Smooth muscle cell (in vitro differentiated cells): ENCODE measurements at regions not wholly inside any gene's neighbourhood (a gene's known extent, or its start where the extent isn't known, plus 50 kb on each side); places are given as distances from the start of the nearest gene placed in this dataset.

Experiments
- DNase-seq: peaks from one replicate; lab custom pipeline; 2025; ENCODE audit not compliant: unreplicated experiment; lab: John Stamatoyannopoulos, UW
- H2AFZ ChIP-seq: fragments of 200-600 bp; sonication (generic); 2 replicates; pipeline ENCODE4 v1.6.0; 2016; ENCODE audit warnings: antibody characterized with exemption, low read depth, mild to moderate bottlenecking
- H3F3A ChIP-seq: fragments of 200-600 bp; sonication (generic); 2 replicates; pipeline ENCODE4 v1.6.0; 2017; ENCODE audit warnings: antibody characterized with exemption, low read depth
- H3K27ac ChIP-seq: fragments of 200-600 bp; sonication (generic); 2 replicates; pipeline ENCODE4 v1.5.1; 2016; ENCODE audit warnings: low read depth, mild to moderate bottlenecking
- H3K27me3 ChIP-seq: fragments of 200-600 bp; sonication (generic); 2 replicates; pipeline ENCODE4 v1.6.1; 2016; ENCODE audit warnings: low read depth, mild to moderate bottlenecking
- H3K36me3 ChIP-seq: fragments of 200-600 bp; sonication (generic); 2 replicates; pipeline ENCODE4 v1.5.1; 2016; ENCODE audit warnings: low read depth
- H3K4me1 ChIP-seq: fragments of 200-600 bp; sonication (generic); 2 replicates; pipeline ENCODE4 v1.5.1; 2016; ENCODE audit warnings: low read depth
- H3K4me2 ChIP-seq: fragments of 200-600 bp; sonication (generic); 2 replicates; pipeline ENCODE4 v1.6.0; 2016; ENCODE audit warnings: mild to moderate bottlenecking
- H3K4me3 ChIP-seq: fragments of 200-600 bp; sonication (generic); 2 replicates; pipeline ENCODE4 v1.5.1; 2016; ENCODE audit warnings: mild to moderate bottlenecking
- H3K79me2 ChIP-seq: fragments of 200-600 bp; sonication (generic); 2 replicates; pipeline ENCODE4 v1.6.0; 2016; ENCODE audit warnings: low read depth, mild to moderate bottlenecking
- H3K9ac ChIP-seq: fragments of 200-600 bp; sonication (generic); 2 replicates; pipeline ENCODE4 v1.6.0; 2016; ENCODE audit warnings: low read depth
- H3K9me3 ChIP-seq: fragments of 200-600 bp; sonication (generic); replicated peaks from 2 replicates; pipeline ENCODE4 v1.5.1; 2016; ENCODE audit warnings: low read depth
- H4K20me1 ChIP-seq: fragments of 200-600 bp; sonication (generic); 2 replicates; pipeline ENCODE4 v1.6.0; 2016; ENCODE audit warnings: low read depth
- CTCF ChIP-seq: fragments of 200-600 bp; sonication (generic); IDR thresholded peaks from 2 replicates; pipeline ENCODE4 v1.5.1; 2017; ENCODE audit warnings: borderline replicate concordance, mild to moderate bottlenecking, antibody characterized with exemption; ENCODE audit not compliant: insufficient read depth, poor library complexity, severe bottlenecking
- WGBS: methylation state at CpG from one replicate; pipeline ENCODE4 v1.1.7; 2016; ENCODE audit warnings: low lambda C conversion rate; 5-methylcytosine and 5-hydroxymethylcytosine counted together

- Histone ChIP-seq H3K9me3 (no peaks in the 10 kb centered on the region), H3K4me1 (peaks cover 16% of the 10 kb centered on the region), H3K4me2 (no peak overlapping the region), H4K20me1 (no peaks in the 10 kb centered on the region), H3K27me3 (no peaks in the 10 kb centered on the region), H3K9ac (no peak overlapping the region), H3F3A (no peaks in the 10 kb centered on the region), H2AFZ (no peak overlapping the region), H3K79me2 (no peaks in the 10 kb centered on the region), H3K4me3 (no peak overlapping the region), H3K27ac (no peak overlapping the region), H3K36me3 (no peaks in the 10 kb centered on the region)
- WGBS = 92% methylated on average over 4 of the region's 4 CpGs
- DNase-seq = no peak
- TF ChIP-seq CTCF = no peak
These were observed 228.8 kb upstream of the RGMA start for GRCh38 chr15:93317772-93318171.

GRCh38 chr15:93314245-93314644 lies 225.2 kb upstream of the RGMA start:
- H3K9ac ChIP-seq = no peak overlapping the region
- no peaks in the 10 kb centered on the region for H3F3A ChIP-seq
- no peaks in the 10 kb centered on the region for H3K9me3 ChIP-seq
- H3K4me1 ChIP-seq = peaks cover 23% of the 10 kb centered on the region
- H3K4me3 ChIP-seq = no peak overlapping the region
- no peak overlapping the region for H2AFZ ChIP-seq
- no peaks in the 10 kb centered on the region for H3K36me3 ChIP-seq
- no peaks in the 10 kb centered on the region for H3K27me3 ChIP-seq
- DNase-seq = no peak
- H3K27ac ChIP-seq = no peak overlapping the region
- no peak overlapping the region for H3K4me2 ChIP-seq
- no peaks in the 10 kb centered on the region for H4K20me1 ChIP-seq
- 90% methylated on average over 5 of the region's 5 CpGs for WGBS
- TF ChIP-seq CTCF = no peak
- H3K79me2 ChIP-seq = no peaks in the 10 kb centered on the region

GRCh38 chr15:93312891-93313486 lies 224.0 kb upstream of the RGMA start:
- no peaks in the 10 kb centered on the region for H4K20me1 ChIP-seq
- WGBS = 76% methylated on average over 7 of the region's 7 CpGs
- H3K9me3 ChIP-seq = no peaks in the 10 kb centered on the region
- DNase-seq = no peak
- no peaks in the 10 kb centered on the region for H3F3A ChIP-seq
- H3K4me2 ChIP-seq = no peak overlapping the region
- no peak overlapping the region for H2AFZ ChIP-seq
- H3K36me3 ChIP-seq = no peaks in the 10 kb centered on the region
- TF ChIP-seq CTCF = no peak
- no peak overlapping the region for H3K9ac ChIP-seq
- no peak overlapping the region for H3K4me3 ChIP-seq
- no peaks in the 10 kb centered on the region for H3K27me3 ChIP-seq
- H3K27ac ChIP-seq = no peak overlapping the region
- peaks cover 23% of the 10 kb centered on the region for H3K4me1 ChIP-seq
- H3K79me2 ChIP-seq = no peaks in the 10 kb centered on the region

GRCh38 chr15:93311620-93312019 lies 222.6 kb upstream of the RGMA start:
- DNase-seq = no peak
- 86% methylated on average over 11 of the region's 11 CpGs for WGBS
- Histone ChIP-seq H3K27ac (no peak overlapping the region), H3K36me3 (no peaks in the 10 kb centered on the region), H3K79me2 (no peaks in the 10 kb centered on the region), H3K4me3 (no peak overlapping the region), H4K20me1 (no peaks in the 10 kb centered on the region), H3K4me2 (no peak overlapping the region), H2AFZ (no peak overlapping the region), H3K4me1 (peaks cover 23% of the 10 kb centered on the region), H3K9ac (no peak overlapping the region), H3F3A (no peaks in the 10 kb centered on the region), H3K27me3 (no peaks in the 10 kb centered on the region), H3K9me3 (no peaks in the 10 kb centered on the region)
- TF ChIP-seq CTCF = no peak
